K562 (cell line): ENCODE measurements at regions not wholly inside any gene's neighbourhood (a gene's known extent, or its start where the extent isn't known, plus 50 kb on each side); places are given as distances from the start of the nearest gene placed in this dataset.

Source experiments
- MEF2D ChIP-seq: conservative IDR thresholded peaks from 2 replicates; pipeline ENCODE4 v1.6.1; 2016; ENCODE audit warnings: low read depth, missing genetic modification characterization, missing compliant biosample characterization
- MYBL2 ChIP-seq, 2 experiments: fragments of 450-650 bp in 1 of 2; sonication (generic) in 1 of 2; formaldehyde crosslinking in 1 of 2; IDR thresholded peaks; 2 replicates each; pipeline versions ENCODE4 v1.6.1 to v1.8.1; 2017 to 2022; ENCODE audit warnings: borderline replicate concordance in 1 of 2, inconsistent platforms in 1 of 2, low read depth in 1 of 2, mild to moderate bottlenecking in 1 of 2, missing genetic modification reagents in 1 of 2, moderate library complexity in 1 of 2
- SMAD2 ChIP-seq: fragments of 150-350 bp; IDR thresholded peaks from 2 replicates; pipeline ENCODE4 v1.6.1; 2014; ENCODE audit warnings: low read depth, mild to moderate bottlenecking, low read length
- ZC3H4 ChIP-seq: sonication (generic); formaldehyde crosslinking; IDR thresholded peaks from 2 replicates; pipeline ENCODE4 v1.9.0; 2021; ENCODE audit warnings: missing genetic modification reagents, borderline replicate concordance
- TF ChIP-seq, protein P1 (sequence below), 2 experiments: fragments of 450-650 bp in 1 of 2; IDR thresholded peaks; 2 replicates each; pipeline ENCODE4 v1.6.1; 2011 to 2017; ENCODE audit warnings: low read depth in 2 of 2, antibody characterized with exemption in 1 of 2, borderline replicate concordance in 1 of 2, low read length in 1 of 2, mild to moderate bottlenecking in 1 of 2, mixed read lengths in 1 of 2; ENCODE audit not compliant: control insufficient read depth in 1 of 2
- TF ChIP-seq, protein P2 (sequence below): IDR thresholded peaks from 2 replicates; pipeline ENCODE4 v1.6.1; 2011; ENCODE audit not compliant: insufficient read length; ENCODE audit errors: extremely low read depth
- TF ChIP-seq, protein P3 (sequence below): fragments of 250-450 bp; sonication (Bioruptor Pico); IDR thresholded peaks from 2 replicates; pipeline ENCODE4 v1.8.0; 2022; ENCODE audit warnings: moderate library complexity, mild to moderate bottlenecking, inconsistent platforms
- TF ChIP-seq, protein P4 (sequence below): fragments of 200-600 bp; sonication (generic); IDR thresholded peaks from one replicate; pipeline ENCODE4 v1.6.1; 2012; ENCODE audit warnings: mild to moderate bottlenecking, low read depth, low read length, inconsistent platforms

DNA sequence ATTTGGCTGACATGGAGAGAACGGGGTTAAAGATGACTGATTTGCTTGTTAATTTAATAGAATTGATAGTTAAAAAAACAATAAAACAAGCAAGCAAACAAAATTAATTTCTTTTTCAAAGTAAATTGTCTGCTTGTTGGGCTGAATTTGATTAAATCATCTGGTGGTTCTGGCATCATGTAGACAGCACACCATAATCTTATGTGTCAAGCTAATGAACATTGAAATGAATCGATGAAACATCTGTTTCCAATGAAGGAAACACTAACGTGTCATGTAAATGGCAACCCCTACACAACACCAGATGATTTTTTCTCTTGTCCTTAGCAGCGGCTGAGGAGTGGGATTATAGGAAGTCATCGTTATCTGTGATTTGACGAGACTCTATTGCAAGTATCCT lies 399.6 kb upstream of the RAG2 start (continued):
- TF ChIP-seq, protein P1, sequence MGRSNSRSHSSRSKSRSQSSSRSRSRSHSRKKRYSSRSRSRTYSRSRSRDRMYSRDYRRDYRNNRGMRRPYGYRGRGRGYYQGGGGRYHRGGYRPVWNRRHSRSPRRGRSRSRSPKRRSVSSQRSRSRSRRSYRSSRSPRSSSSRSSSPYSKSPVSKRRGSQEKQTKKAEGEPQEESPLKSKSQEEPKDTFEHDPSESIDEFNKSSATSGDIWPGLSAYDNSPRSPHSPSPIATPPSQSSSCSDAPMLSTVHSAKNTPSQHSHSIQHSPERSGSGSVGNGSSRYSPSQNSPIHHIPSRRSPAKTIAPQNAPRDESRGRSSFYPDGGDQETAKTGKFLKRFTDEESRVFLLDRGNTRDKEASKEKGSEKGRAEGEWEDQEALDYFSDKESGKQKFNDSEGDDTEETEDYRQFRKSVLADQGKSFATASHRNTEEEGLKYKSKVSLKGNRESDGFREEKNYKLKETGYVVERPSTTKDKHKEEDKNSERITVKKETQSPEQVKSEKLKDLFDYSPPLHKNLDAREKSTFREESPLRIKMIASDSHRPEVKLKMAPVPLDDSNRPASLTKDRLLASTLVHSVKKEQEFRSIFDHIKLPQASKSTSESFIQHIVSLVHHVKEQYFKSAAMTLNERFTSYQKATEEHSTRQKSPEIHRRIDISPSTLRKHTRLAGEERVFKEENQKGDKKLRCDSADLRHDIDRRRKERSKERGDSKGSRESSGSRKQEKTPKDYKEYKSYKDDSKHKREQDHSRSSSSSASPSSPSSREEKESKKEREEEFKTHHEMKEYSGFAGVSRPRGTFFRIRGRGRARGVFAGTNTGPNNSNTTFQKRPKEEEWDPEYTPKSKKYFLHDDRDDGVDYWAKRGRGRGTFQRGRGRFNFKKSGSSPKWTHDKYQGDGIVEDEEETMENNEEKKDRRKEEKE (IDR thresholded peaks at IDR 0.05; ENCODE audit: borderline replicate concordance in 1 of 2, control insufficient read depth in 1 of 2, low read depth in 2 of 2, low read length in 1 of 2), result no peak
- TF ChIP-seq, protein P2, sequence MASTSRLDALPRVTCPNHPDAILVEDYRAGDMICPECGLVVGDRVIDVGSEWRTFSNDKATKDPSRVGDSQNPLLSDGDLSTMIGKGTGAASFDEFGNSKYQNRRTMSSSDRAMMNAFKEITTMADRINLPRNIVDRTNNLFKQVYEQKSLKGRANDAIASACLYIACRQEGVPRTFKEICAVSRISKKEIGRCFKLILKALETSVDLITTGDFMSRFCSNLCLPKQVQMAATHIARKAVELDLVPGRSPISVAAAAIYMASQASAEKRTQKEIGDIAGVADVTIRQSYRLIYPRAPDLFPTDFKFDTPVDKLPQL, result no peak
- TF ChIP-seq SMAD2, result no peak
- no peak for TF ChIP-seq ZC3H4
- TF ChIP-seq MEF2D (tag), result no peak
- no peak for TF ChIP-seq MYBL2 (IDR thresholded peaks at IDR 0.05; ENCODE audit: low read depth)
- TF ChIP-seq MYBL2 (CRISPR knock-in tag; IDR thresholded peaks at IDR 0.05; ENCODE audit: borderline replicate concordance), result no peak
- TF ChIP-seq, protein P3, sequence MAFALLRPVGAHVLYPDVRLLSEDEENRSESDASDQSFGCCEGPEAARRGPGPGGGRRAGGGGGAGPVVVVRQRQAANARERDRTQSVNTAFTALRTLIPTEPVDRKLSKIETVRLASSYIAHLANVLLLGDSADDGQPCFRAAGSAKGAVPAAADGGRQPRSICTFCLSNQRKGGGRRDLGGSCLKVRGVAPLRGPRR (CRISPR knock-in tag), result no peak
- TF ChIP-seq, protein P4, sequence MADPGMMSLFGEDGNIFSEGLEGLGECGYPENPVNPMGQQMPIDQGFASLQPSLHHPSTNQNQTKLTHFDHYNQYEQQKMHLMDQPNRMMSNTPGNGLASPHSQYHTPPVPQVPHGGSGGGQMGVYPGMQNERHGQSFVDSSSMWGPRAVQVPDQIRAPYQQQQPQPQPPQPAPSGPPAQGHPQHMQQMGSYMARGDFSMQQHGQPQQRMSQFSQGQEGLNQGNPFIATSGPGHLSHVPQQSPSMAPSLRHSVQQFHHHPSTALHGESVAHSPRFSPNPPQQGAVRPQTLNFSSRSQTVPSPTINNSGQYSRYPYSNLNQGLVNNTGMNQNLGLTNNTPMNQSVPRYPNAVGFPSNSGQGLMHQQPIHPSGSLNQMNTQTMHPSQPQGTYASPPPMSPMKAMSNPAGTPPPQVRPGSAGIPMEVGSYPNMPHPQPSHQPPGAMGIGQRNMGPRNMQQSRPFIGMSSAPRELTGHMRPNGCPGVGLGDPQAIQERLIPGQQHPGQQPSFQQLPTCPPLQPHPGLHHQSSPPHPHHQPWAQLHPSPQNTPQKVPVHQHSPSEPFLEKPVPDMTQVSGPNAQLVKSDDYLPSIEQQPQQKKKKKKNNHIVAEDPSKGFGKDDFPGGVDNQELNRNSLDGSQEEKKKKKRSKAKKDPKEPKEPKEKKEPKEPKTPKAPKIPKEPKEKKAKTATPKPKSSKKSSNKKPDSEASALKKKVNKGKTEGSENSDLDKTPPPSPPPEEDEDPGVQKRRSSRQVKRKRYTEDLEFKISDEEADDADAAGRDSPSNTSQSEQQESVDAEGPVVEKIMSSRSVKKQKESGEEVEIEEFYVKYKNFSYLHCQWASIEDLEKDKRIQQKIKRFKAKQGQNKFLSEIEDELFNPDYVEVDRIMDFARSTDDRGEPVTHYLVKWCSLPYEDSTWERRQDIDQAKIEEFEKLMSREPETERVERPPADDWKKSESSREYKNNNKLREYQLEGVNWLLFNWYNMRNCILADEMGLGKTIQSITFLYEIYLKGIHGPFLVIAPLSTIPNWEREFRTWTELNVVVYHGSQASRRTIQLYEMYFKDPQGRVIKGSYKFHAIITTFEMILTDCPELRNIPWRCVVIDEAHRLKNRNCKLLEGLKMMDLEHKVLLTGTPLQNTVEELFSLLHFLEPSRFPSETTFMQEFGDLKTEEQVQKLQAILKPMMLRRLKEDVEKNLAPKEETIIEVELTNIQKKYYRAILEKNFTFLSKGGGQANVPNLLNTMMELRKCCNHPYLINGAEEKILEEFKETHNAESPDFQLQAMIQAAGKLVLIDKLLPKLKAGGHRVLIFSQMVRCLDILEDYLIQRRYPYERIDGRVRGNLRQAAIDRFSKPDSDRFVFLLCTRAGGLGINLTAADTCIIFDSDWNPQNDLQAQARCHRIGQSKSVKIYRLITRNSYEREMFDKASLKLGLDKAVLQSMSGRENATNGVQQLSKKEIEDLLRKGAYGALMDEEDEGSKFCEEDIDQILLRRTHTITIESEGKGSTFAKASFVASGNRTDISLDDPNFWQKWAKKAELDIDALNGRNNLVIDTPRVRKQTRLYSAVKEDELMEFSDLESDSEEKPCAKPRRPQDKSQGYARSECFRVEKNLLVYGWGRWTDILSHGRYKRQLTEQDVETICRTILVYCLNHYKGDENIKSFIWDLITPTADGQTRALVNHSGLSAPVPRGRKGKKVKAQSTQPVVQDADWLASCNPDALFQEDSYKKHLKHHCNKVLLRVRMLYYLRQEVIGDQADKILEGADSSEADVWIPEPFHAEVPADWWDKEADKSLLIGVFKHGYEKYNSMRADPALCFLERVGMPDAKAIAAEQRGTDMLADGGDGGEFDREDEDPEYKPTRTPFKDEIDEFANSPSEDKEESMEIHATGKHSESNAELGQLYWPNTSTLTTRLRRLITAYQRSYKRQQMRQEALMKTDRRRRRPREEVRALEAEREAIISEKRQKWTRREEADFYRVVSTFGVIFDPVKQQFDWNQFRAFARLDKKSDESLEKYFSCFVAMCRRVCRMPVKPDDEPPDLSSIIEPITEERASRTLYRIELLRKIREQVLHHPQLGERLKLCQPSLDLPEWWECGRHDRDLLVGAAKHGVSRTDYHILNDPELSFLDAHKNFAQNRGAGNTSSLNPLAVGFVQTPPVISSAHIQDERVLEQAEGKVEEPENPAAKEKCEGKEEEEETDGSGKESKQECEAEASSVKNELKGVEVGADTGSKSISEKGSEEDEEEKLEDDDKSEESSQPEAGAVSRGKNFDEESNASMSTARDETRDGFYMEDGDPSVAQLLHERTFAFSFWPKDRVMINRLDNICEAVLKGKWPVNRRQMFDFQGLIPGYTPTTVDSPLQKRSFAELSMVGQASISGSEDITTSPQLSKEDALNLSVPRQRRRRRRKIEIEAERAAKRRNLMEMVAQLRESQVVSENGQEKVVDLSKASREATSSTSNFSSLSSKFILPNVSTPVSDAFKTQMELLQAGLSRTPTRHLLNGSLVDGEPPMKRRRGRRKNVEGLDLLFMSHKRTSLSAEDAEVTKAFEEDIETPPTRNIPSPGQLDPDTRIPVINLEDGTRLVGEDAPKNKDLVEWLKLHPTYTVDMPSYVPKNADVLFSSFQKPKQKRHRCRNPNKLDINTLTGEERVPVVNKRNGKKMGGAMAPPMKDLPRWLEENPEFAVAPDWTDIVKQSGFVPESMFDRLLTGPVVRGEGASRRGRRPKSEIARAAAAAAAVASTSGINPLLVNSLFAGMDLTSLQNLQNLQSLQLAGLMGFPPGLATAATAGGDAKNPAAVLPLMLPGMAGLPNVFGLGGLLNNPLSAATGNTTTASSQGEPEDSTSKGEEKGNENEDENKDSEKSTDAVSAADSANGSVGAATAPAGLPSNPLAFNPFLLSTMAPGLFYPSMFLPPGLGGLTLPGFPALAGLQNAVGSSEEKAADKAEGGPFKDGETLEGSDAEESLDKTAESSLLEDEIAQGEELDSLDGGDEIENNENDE, result no peak
- TF ChIP-seq, all 486 proteins: peak for 0
